C4-2B (cell line): ENCODE measurements at regions not wholly inside any gene's neighbourhood (a gene's known extent, or its start where the extent isn't known, plus 50 kb on each side); places are given as distances from the start of the nearest gene placed in this dataset.

ENCODE experiments used
- ZFX ChIP-seq: fragments of 450-650 bp; IDR thresholded peaks from 2 replicates; pipeline ENCODE4 v1.6.1; 2017
- TF ChIP-seq, protein P1 (sequence below): fragments of 450-650 bp; conservative IDR thresholded peaks from 2 replicates; pipeline ENCODE4 v1.5.1; 2017; ENCODE audit warnings: mild to moderate bottlenecking

DNA sequence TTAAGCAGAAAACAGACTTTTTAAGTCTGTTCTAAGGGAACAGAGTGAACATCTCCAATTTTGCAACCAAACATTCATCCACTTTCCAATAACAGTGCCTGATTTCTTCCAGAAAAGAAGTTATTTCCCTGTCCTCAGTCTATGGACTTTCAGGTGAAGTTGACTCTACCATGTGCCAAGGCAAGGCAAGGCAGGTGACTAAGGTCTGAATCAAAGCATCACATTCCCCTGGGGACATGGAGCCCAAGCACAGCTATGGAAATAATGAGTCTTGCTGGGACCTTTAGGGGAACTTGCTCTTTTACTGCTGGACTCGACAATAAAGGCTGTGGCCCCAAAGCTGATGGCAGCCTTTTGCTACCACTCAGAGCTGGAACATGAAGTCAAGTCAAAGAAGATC, 182.2 kb downstream of the FGFR2 start:
- TF ChIP-seq, protein P1, sequence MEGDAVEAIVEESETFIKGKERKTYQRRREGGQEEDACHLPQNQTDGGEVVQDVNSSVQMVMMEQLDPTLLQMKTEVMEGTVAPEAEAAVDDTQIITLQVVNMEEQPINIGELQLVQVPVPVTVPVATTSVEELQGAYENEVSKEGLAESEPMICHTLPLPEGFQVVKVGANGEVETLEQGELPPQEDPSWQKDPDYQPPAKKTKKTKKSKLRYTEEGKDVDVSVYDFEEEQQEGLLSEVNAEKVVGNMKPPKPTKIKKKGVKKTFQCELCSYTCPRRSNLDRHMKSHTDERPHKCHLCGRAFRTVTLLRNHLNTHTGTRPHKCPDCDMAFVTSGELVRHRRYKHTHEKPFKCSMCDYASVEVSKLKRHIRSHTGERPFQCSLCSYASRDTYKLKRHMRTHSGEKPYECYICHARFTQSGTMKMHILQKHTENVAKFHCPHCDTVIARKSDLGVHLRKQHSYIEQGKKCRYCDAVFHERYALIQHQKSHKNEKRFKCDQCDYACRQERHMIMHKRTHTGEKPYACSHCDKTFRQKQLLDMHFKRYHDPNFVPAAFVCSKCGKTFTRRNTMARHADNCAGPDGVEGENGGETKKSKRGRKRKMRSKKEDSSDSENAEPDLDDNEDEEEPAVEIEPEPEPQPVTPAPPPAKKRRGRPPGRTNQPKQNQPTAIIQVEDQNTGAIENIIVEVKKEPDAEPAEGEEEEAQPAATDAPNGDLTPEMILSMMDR: no peak
- no peak for TF ChIP-seq ZFX
